Mammary epithelial cell (primary cell): ENCODE measurements at regions not wholly inside any gene's neighbourhood (a gene's known extent, or its start where the extent isn't known, plus 50 kb on each side); places are given as distances from the start of the nearest gene placed in this dataset.

Experiments used
- EZH2 ChIP-seq: IDR thresholded peaks from 2 replicates; pipeline ENCODE4 v1.6.1; 2012; ENCODE audit warnings: low read length, inconsistent platforms, borderline replicate concordance
- TF ChIP-seq, protein P1 (sequence below), 2 donors: IDR thresholded peaks in 1 of 2; conservative IDR thresholded peaks in 1 of 2; 2 replicates each; pipeline ENCODE4 v1.5.1; 2011 to 2012; ENCODE audit warnings: inconsistent platforms in 2 of 2, low read length in 2 of 2, mild to moderate bottlenecking in 2 of 2, control low read depth in 1 of 2, low read depth in 1 of 2; ENCODE audit not compliant: insufficient read depth in 1 of 2; ENCODE audit errors: extremely low read depth in 1 of 2

DNA sequence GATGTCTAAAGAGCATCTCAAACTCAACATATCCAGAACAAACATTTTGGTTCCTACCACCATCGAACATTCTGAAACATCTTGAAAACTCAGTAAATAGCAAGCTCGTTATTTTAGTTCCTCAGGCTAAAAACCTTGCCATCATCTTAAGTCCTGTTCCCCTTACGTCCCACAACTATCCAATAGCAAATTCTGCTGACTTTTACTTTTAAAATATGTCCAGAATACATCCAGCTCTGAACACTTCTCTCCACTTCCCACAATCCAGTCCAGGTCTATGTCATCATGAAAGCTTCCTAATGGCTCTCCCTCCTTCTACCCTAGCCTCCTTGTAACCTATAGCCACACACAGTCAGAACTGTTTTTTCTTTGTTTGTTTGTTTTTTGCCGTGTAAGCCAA lies 279.9 kb downstream of the IPO8 start:
- TF ChIP-seq, protein P1, sequence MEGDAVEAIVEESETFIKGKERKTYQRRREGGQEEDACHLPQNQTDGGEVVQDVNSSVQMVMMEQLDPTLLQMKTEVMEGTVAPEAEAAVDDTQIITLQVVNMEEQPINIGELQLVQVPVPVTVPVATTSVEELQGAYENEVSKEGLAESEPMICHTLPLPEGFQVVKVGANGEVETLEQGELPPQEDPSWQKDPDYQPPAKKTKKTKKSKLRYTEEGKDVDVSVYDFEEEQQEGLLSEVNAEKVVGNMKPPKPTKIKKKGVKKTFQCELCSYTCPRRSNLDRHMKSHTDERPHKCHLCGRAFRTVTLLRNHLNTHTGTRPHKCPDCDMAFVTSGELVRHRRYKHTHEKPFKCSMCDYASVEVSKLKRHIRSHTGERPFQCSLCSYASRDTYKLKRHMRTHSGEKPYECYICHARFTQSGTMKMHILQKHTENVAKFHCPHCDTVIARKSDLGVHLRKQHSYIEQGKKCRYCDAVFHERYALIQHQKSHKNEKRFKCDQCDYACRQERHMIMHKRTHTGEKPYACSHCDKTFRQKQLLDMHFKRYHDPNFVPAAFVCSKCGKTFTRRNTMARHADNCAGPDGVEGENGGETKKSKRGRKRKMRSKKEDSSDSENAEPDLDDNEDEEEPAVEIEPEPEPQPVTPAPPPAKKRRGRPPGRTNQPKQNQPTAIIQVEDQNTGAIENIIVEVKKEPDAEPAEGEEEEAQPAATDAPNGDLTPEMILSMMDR (conservative IDR thresholded peaks at IDR 0.05 in 1 of 2, IDR thresholded peaks at IDR 0.05 in 1 of 2; ENCODE audit: extremely low read depth in 1 of 2, insufficient read depth in 1 of 2, low read depth in 1 of 2, low read length in 2 of 2) = no peak
- TF ChIP-seq EZH2 = no peak
